ENCODE measurements at regions not wholly inside any gene's neighbourhood (a gene's known extent, or its start where the extent isn't known, plus 50 kb on each side); places are given as distances from the start of the nearest gene placed in this dataset.

- TF ChIP-seq, protein P1, sequence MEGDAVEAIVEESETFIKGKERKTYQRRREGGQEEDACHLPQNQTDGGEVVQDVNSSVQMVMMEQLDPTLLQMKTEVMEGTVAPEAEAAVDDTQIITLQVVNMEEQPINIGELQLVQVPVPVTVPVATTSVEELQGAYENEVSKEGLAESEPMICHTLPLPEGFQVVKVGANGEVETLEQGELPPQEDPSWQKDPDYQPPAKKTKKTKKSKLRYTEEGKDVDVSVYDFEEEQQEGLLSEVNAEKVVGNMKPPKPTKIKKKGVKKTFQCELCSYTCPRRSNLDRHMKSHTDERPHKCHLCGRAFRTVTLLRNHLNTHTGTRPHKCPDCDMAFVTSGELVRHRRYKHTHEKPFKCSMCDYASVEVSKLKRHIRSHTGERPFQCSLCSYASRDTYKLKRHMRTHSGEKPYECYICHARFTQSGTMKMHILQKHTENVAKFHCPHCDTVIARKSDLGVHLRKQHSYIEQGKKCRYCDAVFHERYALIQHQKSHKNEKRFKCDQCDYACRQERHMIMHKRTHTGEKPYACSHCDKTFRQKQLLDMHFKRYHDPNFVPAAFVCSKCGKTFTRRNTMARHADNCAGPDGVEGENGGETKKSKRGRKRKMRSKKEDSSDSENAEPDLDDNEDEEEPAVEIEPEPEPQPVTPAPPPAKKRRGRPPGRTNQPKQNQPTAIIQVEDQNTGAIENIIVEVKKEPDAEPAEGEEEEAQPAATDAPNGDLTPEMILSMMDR (conservative IDR thresholded peaks at IDR 0.05; ENCODE audit: low read depth, low read length) = no peak
- no peak for TF ChIP-seq EZH2 (IDR thresholded peaks at IDR 0.05; ENCODE audit: borderline replicate concordance, low read depth, low read length, poor library complexity, severe bottlenecking)
Measured at GRCh38 chr19:34305221-34306083, 51.1 kb downstream of the GARRE1 start.
